ENCODE measurements at regions not wholly inside any gene's neighbourhood (a gene's known extent, or its start where the extent isn't known, plus 50 kb on each side); places are given as distances from the start of the nearest gene placed in this dataset.

- no peak for DNase-seq (ENCODE audit: low spot score)
Observed at GRCh38 chr5:111582451-111582850, 70.1 kb upstream of the STARD4 start.

DNA sequence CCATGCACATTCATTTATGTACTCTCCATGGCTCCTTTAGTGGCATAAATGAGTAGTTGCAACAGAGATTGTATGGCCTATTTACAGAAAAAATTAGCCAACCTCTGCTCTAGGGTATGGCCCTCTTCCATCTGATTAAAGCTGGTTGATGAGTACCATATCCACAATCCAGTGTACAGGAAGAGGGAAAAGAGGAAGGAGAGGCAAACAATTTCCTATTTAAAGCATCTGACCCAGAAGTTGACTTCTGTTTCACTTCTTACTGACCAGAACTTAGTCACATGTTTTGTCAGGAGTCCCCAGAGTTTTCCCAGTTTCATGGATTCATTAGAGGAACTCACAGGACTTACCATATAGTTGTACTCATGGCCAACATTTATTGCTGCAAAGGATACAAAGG, 68.6 kb upstream of the STARD4 start:
- DNase-seq (ENCODE audit: low spot score): no peak

GRCh38 chr5:111574311-111574710, 62.0 kb upstream of the STARD4 start:
- no peak for DNase-seq (ENCODE audit: low spot score)

DNA sequence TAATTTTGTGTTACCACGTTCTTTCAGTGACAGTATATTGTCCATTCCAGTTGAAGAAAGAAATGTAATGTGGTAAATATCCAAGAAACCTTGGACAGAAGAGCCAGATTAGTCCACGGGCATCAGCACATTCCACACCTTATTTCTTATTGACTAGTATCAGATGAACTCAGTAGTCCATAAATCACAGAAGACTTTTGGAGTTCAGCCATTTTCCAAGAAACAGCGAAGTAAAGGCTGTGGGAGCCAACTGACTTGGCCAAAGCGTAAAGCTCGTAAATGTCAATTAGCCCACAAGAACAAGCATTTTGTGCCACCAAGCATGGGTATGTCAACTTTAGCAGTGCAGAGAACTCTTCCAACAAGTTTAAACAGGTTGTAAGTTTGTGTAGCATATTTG, 60.2 kb upstream of the STARD4 start:
- no peak for DNase-seq (ENCODE audit: low spot score)

DNA sequence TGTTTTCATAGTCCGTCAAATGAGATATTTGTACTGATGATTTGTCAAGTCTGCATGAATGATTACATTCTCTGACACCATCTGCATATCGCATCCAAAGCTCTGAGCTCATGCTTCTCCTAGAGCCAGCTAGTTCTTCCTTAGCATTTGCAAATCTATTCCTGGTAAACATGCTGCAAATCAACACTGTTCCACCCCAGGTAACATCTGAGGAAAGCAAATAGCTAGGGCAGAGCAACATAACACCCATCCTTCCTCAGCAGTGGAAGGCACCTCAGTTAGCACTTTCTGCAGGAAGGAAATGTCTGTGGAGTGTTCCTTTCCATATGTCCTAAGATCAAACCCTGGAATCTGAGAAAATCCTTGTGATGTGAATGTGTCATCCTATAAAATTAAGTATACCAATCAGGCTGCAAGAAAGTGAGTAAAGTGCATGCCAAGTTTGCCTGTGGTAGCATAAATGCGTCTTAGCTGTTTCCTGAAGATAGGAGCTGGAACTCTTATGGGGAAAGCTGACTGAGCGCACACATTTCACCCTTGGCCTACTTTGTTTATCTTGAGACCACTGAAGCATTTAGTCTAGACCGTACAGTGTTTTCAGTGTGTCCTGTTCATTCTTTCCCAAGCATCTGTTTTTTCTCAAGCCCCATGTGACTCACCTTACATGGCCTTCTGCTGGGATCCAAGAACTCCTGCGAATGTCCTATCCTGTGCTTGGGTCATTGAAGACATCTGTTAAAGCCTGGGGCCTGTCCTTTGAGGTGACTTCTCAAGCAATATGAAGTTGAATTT, 50.9 kb upstream of the STARD4 start:
- DNase-seq (ENCODE audit: low spot score): no peak

GRCh38 chr5:111562561-111562960, 50.2 kb upstream of the STARD4 start:
- DNase-seq (ENCODE audit: low spot score): no peak

Data from COLO829 (cell line).